ENCODE measurements at regions not wholly inside any gene's neighbourhood (a gene's known extent, or its start where the extent isn't known, plus 50 kb on each side); places are given as distances from the start of the nearest gene placed in this dataset.

- H3K4me3 Mint-ChIP-seq, result no peak overlapping the region
- no peak overlapping the region for H3K27ac Mint-ChIP-seq
Observed at GRCh38 chr2:45083175-45083574, 73.9 kb upstream of the SIX2 start.

DNA sequence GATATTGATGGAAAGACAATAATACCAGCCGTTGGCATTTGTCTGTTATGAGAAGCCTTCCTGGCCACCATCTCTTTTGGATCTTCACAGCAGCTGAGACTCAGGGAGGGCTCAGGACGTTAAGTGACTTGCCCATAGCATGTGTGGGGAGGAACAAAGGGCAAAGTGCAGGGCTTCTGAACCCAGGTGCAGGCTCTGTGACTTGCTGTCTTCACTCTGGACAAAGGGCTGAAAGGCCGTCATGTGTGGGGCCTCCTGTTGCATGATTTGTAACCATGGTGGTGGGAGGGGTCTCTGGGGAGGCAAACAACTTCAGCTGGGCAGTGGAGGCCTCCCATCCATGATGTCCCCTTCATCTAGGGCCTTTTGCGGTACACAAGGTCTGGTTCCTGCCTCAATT is 65.5 kb upstream of the SIX2 start:
- Mint-ChIP-seq H3K4me3 (no peak overlapping the region), H3K27ac (no peak overlapping the region), H3K36me3 (no peaks in the 10 kb centered on the region), H3K4me1 (ENCODE audit: low read depth in 2 of 2) (no peaks in the 10 kb centered on the region), H3K27me3 (peaks cover 5 to 24% of the 10 kb centered on the region in 2 donors), H3K9me3 (no peaks in the 10 kb centered on the region)
- ATAC-seq (no peak), DNase-seq (ENCODE audit: low spot score) (no peak)

More at GRCh38 chr2:45083175-45083574, 73.9 kb upstream of the SIX2 start:
- Mint-ChIP-seq H3K4me1 (ENCODE audit: low read depth in 2 of 2) (no peaks in the 10 kb centered on the region), H3K9me3 (no peaks in the 10 kb centered on the region), H3K36me3 (no peaks in the 10 kb centered on the region), H3K27me3 (peaks cover 7 to 9% of the 10 kb centered on the region in 2 donors)
- no peak for DNase-seq (ENCODE audit: low spot score)
- no peak for ATAC-seq

GRCh38 chr2:45072862-45073237 is 63.6 kb upstream of the SIX2 start:
- Mint-ChIP-seq H3K4me1 (ENCODE audit: low read depth in 2 of 2) (no peaks in the 10 kb centered on the region), H3K27me3 (peaks cover 10 to 30% of the 10 kb centered on the region in 2 donors), H3K9me3 (no peaks in the 10 kb centered on the region), H3K36me3 (no peaks in the 10 kb centered on the region), H3K4me3 (no peak overlapping the region), H3K27ac (no peak overlapping the region)
- no peak for ATAC-seq
- DNase-seq (ENCODE audit: low spot score), result no peak

GRCh38 chr2:45072064-45072861 is 63.0 kb upstream of the SIX2 start:
- no peak overlapping the region for H3K27ac Mint-ChIP-seq
- DNase-seq (ENCODE audit: low spot score) (no peak), ATAC-seq (peak; percentile 39 to 46)
- H3K27me3 Mint-ChIP-seq, result peaks cover 13 to 35% of the 10 kb centered on the region in 2 donors
- no peak overlapping the region for H3K4me3 Mint-ChIP-seq
- H3K4me1 Mint-ChIP-seq (ENCODE audit: low read depth in 2 of 2), result no peaks in the 10 kb centered on the region
- no peaks in the 10 kb centered on the region for H3K36me3 Mint-ChIP-seq
- no peaks in the 10 kb centered on the region for H3K9me3 Mint-ChIP-seq

DNA sequence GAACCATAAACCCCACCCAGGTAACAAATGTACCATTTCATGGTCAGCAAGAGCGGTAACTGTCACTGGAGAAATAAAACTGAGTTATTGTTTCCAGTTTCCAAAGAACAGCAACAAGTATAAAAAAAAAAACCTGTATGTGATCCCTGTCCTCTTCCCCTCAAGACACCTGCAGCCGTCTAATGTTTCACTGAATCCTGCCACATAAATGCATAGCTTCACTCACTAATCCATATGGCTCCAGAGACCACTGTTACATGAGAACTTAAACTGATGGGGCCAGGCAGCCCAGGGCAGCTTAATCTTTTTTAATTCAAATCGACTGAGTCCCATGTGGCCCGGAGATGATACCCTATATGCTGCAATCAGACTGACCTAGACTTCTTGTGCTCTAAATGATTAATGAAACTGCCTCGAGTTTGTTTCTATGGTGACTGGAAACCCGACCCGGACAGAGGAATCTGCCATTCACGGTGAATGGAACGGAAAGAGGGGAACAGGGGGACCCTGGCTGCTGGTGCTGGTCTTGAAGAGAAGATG is 60.9 kb upstream of the SIX2 start:
- no peaks in the 10 kb centered on the region for H3K36me3 Mint-ChIP-seq
- no peak for DNase-seq (ENCODE audit: low spot score)
- H3K27ac Mint-ChIP-seq, result no peak overlapping the region
- no peak for ATAC-seq
- H3K9me3 Mint-ChIP-seq, result no peaks in the 10 kb centered on the region
- no peak overlapping the region for H3K4me3 Mint-ChIP-seq
- peaks cover 17 to 46% of the 10 kb centered on the region in 2 donors for H3K27me3 Mint-ChIP-seq
- H3K4me1 Mint-ChIP-seq (ENCODE audit: low read depth in 2 of 2), result no peaks in the 10 kb centered on the region

- DNase-seq (ENCODE audit: low spot score), result no peak
- Mint-ChIP-seq H3K9me3 (no peaks in the 10 kb centered on the region), H3K27ac (no peak overlapping the region), H3K27me3 (peaks cover 17 to 46% of the 10 kb centered on the region in 2 donors), H3K4me1 (ENCODE audit: low read depth in 2 of 2) (no peaks in the 10 kb centered on the region), H3K36me3 (no peaks in the 10 kb centered on the region), H3K4me3 (no peak overlapping the region)
- no peak for ATAC-seq
Observed at GRCh38 chr2:45069684-45070083, 60.4 kb upstream of the SIX2 start.

DNA sequence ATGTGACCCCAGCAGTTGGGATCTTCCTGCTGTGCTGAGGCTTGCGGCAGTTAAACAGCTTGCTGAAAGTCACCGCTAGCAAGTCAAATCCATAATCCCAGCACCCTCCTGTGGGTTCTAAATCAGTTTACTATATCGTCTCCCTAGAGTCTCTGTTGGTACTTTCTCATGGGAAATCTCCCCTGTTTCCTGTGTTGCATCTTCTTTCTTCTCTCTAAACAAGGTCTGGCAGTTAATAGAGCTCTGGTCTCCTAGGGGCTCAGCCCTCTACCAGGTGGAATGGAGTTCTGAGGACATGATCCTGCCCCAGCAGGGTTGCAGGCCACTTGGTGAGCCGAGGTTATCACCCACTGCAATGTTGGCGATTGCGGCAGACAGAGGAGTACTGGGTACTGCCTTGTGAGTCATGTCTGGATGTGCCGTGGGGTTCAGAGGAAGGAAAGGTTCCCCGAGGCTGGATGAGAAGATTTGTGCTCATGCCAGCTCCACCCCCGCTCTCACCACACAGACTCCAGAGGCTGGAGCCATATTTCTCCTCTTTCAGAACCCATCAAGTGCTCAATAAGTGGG is 59.4 kb upstream of the SIX2 start:
- H3K36me3 Mint-ChIP-seq, result no peaks in the 10 kb centered on the region
- ATAC-seq (no peak), DNase-seq (ENCODE audit: low spot score) (no peak)
- H3K27ac Mint-ChIP-seq, result no peak overlapping the region
- no peak overlapping the region for H3K4me3 Mint-ChIP-seq
- no peaks in the 10 kb centered on the region for H3K9me3 Mint-ChIP-seq
- no peaks in the 10 kb centered on the region for H3K4me1 Mint-ChIP-seq (ENCODE audit: low read depth in 2 of 2)
- H3K27me3 Mint-ChIP-seq, result peaks cover 17 to 45% of the 10 kb centered on the region in 2 donors

DNA sequence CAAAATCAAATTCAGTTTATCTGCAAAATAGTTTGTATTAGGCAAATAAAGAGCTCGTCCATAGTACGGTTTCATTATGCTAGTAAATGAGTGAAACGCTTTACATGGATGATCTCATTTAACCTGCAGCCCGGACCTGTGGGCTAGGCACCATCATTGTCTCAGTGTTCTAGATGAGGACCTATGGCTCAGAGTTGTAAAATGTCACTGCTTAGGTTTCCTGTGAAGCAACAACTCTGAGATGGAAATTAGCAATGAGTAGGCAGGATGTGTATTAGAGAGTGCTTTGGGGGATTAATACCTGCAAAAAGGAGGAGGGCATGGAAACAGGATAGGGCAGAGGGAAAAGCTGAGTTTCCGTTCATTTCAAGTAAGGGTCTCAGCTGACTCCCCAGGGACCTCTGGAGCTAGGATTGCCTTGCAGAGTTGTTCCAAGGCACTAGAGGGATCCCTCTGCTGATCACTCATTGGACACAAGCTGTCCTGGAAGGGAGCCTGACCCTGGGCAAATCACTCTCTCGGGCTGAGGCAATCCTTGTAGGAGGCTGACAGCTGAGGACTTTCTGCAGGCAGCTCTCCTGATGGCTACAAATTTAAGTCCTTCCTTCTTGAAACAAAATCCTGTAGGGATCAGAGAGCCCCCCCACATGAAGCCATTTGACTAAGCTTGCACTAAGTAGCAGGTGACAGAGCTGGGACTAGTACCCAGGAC is 58.8 kb upstream of the SIX2 start:
- no peaks in the 10 kb centered on the region for H3K9me3 Mint-ChIP-seq
- H3K36me3 Mint-ChIP-seq, result no peaks in the 10 kb centered on the region
- H3K4me3 Mint-ChIP-seq, result no peak overlapping the region
- H3K27me3 Mint-ChIP-seq, result peaks cover 17 to 38% of the 10 kb centered on the region in 2 donors
- DNase-seq (ENCODE audit: low spot score) (no peak), ATAC-seq (no peak)
- H3K4me1 Mint-ChIP-seq (ENCODE audit: low read depth in 2 of 2), result no peaks in the 10 kb centered on the region
- H3K27ac Mint-ChIP-seq, result no peak overlapping the region

Measured in natural killer cell treated with Interleukin-12 subunit alpha and Interleukin-12 subunit beta and Interleukin-15 and Interleukin-18, amount 100 ng/mL, for 72 hours (primary cell).